C4-2B (cell line): ENCODE measurements at regions not wholly inside any gene's neighbourhood (a gene's known extent, or its start where the extent isn't known, plus 50 kb on each side); places are given as distances from the start of the nearest gene placed in this dataset.

Experiments used
- H3K27ac ChIP-seq: fragments of 450-650 bp; 2 replicates; pipeline ENCODE4 v1.5.1; 2017
- ZFX ChIP-seq: fragments of 450-650 bp; IDR thresholded peaks from 2 replicates; pipeline ENCODE4 v1.6.1; 2017
- TF ChIP-seq, protein P1 (sequence below): fragments of 450-650 bp; conservative IDR thresholded peaks from 2 replicates; pipeline ENCODE4 v1.5.1; 2017; ENCODE audit warnings: mild to moderate bottlenecking

- no peak overlapping the region for H3K27ac ChIP-seq
- TF ChIP-seq, protein P1, sequence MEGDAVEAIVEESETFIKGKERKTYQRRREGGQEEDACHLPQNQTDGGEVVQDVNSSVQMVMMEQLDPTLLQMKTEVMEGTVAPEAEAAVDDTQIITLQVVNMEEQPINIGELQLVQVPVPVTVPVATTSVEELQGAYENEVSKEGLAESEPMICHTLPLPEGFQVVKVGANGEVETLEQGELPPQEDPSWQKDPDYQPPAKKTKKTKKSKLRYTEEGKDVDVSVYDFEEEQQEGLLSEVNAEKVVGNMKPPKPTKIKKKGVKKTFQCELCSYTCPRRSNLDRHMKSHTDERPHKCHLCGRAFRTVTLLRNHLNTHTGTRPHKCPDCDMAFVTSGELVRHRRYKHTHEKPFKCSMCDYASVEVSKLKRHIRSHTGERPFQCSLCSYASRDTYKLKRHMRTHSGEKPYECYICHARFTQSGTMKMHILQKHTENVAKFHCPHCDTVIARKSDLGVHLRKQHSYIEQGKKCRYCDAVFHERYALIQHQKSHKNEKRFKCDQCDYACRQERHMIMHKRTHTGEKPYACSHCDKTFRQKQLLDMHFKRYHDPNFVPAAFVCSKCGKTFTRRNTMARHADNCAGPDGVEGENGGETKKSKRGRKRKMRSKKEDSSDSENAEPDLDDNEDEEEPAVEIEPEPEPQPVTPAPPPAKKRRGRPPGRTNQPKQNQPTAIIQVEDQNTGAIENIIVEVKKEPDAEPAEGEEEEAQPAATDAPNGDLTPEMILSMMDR = no peak
- no peak for TF ChIP-seq ZFX
Observed at GRCh38 chr13:78383071-78383484, 220.3 kb downstream of the POU4F1 start.

DNA sequence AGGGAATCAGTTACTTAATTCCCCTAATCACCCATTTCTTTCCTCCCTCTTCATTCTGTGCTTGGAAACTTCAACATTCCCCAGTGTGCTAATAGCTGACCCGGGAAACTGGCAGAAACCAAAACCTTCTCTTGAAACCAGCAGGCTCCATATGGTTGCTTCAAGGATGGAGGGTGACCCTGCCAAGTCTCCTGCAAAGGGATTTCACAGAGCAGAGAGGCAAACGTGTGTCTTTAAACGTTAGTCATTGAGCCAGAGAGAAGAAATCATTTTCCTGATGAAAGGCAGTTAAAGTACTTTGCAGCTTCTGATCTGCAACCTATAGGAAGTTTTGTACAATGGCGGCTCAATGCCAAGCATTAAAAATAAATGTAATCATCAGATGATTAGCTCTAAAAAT lies 220.9 kb downstream of the POU4F1 start:
- H3K27ac ChIP-seq = no peak overlapping the region
- TF ChIP-seq, protein P1 = no peak
- no peak for TF ChIP-seq ZFX

DNA sequence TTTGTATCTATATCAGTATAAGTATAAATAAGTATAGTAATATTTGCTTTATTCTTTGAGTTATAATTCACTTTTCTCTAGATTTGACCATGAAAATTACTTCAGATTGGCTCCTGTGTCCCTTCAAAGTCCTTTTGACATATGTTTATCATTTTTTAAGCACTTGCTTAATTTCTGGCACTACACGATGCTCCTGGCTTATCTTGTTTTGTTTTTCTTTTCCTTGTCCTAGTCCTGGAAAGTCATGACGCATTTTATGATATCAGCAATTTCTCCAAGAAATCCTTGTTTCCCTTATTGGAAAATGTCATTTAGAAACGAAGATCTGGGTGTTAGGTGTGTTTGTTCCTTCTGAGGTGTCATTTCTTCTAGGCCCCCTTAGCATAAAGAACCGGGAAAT lies 226.5 kb downstream of the POU4F1 start:
- H3K27ac ChIP-seq = no peak overlapping the region
- TF ChIP-seq, protein P1 = no peak
- no peak for TF ChIP-seq ZFX

- no peak overlapping the region for H3K27ac ChIP-seq
- no peak for TF ChIP-seq ZFX
- TF ChIP-seq, protein P1 = no peak
Observed at GRCh38 chr13:78376033-78376432, 227.3 kb downstream of the POU4F1 start.

DNA sequence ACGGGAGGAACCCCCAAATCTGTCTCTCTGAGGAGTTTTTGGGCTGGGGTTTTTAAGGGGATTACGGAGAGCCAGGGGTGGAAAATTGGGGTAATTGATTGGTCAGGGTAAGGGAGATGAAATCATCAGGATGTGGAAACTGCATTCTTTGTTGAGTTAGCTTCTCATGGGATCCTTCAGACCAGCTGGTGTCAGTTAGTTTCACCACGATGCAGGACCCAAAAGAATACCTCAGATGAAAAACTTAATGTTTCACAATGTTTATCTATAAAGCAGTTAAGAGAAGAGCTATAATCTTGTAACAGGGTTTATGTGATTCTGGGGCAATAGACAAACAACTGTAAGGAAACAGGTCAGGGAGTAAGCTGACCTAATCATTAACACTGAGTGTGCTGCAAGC lies 230.8 kb downstream of the POU4F1 start:
- no peak overlapping the region for H3K27ac ChIP-seq
- TF ChIP-seq ZFX = no peak
- TF ChIP-seq, protein P1 = no peak

DNA sequence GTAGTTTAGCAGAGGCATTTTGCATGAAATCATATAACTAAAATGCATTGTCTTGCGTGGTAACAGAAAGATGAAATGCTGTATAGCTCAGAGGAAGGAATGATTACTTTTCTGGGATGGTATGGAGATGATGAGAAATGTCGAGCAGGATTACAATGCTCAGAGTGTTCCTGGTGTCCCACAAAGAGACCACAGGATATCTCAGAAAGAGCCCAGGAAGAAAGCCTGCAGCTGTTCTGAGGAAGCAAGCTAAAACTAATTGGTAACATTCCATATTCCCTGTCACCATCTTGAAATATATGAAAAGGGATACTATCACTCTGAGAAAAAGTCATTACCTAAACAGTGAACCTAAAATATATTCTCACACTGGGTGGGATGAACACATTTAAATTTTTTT lies 233.1 kb downstream of the POU4F1 start:
- TF ChIP-seq, protein P1 = no peak
- no peak for TF ChIP-seq ZFX
- H3K27ac ChIP-seq = no peak overlapping the region

GRCh38 chr13:78364711-78365110 lies 238.6 kb downstream of the POU4F1 start:
- TF ChIP-seq ZFX = no peak
- TF ChIP-seq, protein P1 = no peak

More at GRCh38 chr13:78364711-78365110, 238.6 kb downstream of the POU4F1 start:
- no peak overlapping the region for H3K27ac ChIP-seq
